ENCODE measurements at regions not wholly inside any gene's neighbourhood (a gene's known extent, or its start where the extent isn't known, plus 50 kb on each side); places are given as distances from the start of the nearest gene placed in this dataset.

DNA sequence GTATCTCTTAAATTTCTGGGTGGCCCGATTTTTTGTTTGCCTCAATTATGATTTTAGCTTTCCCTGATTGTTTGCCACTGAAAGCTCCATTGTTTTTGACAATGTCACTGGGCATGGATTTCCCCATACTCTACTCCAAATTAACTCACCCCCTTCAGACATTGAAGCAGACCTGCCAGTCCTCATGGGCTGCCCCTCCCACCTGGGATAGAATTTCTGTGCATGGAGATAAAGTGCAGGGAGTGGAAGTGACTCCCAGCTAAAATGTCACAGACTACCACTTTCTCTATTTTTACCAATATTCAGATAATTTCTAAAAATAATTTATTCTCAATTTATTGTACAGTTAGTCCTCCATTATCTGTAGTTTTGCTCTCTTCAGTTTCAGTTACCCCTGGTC is 79.1 kb upstream of the CLPB start:
- TF ChIP-seq, protein P1, sequence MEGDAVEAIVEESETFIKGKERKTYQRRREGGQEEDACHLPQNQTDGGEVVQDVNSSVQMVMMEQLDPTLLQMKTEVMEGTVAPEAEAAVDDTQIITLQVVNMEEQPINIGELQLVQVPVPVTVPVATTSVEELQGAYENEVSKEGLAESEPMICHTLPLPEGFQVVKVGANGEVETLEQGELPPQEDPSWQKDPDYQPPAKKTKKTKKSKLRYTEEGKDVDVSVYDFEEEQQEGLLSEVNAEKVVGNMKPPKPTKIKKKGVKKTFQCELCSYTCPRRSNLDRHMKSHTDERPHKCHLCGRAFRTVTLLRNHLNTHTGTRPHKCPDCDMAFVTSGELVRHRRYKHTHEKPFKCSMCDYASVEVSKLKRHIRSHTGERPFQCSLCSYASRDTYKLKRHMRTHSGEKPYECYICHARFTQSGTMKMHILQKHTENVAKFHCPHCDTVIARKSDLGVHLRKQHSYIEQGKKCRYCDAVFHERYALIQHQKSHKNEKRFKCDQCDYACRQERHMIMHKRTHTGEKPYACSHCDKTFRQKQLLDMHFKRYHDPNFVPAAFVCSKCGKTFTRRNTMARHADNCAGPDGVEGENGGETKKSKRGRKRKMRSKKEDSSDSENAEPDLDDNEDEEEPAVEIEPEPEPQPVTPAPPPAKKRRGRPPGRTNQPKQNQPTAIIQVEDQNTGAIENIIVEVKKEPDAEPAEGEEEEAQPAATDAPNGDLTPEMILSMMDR (IDR thresholded peaks at IDR 0.05): no peak
- no peak for TF ChIP-seq POLR2A (IDR thresholded peaks at IDR 0.05)
- no peak for TF ChIP-seq POLR2AphosphoS5 (IDR thresholded peaks at IDR 0.05; ENCODE audit: insufficient read depth in 1 of 2, low read depth in 1 of 2)

Measured in vagina (tissue), 2 donors.